Body of pancreas (tissue), 4 donors: ENCODE measurements at regions not wholly inside any gene's neighbourhood (a gene's known extent, or its start where the extent isn't known, plus 50 kb on each side); places are given as distances from the start of the nearest gene placed in this dataset.
"Not testable (repeated sequence)": the region's sequence is repeated elsewhere in the genome, so short reads cannot be mapped to it uniquely, and the experiment has no call there.

Experiments used
- CTCF ChIP-seq, 7 experiments: fragments of 450-650 bp in 4 of 7; fragments of 200-600 bp in 3 of 7; sonication (generic) in 3 of 7; IDR thresholded peaks; one replicate each; pipeline ENCODE4 v1.5.1; 2016 to 2019; ENCODE audit warnings: antibody characterized with exemption in 7 of 7
- POLR2A ChIP-seq, 3 donors: fragments of 450-650 bp; IDR thresholded peaks; one replicate each; pipeline ENCODE4 v1.6.1; 2016; ENCODE audit warnings: antibody characterized with exemption in 3 of 3, mild to moderate bottlenecking in 2 of 3

- not testable (repeated sequence) for TF ChIP-seq CTCF, POLR2A (IDR thresholded peaks at IDR 0.05)
Measured at GRCh38 chr1:206335162-206335561, 131.8 kb downstream of the SRGAP2 start.
